ENCODE measurements at regions not wholly inside any gene's neighbourhood (a gene's known extent, or its start where the extent isn't known, plus 50 kb on each side); places are given as distances from the start of the nearest gene placed in this dataset.

DNA sequence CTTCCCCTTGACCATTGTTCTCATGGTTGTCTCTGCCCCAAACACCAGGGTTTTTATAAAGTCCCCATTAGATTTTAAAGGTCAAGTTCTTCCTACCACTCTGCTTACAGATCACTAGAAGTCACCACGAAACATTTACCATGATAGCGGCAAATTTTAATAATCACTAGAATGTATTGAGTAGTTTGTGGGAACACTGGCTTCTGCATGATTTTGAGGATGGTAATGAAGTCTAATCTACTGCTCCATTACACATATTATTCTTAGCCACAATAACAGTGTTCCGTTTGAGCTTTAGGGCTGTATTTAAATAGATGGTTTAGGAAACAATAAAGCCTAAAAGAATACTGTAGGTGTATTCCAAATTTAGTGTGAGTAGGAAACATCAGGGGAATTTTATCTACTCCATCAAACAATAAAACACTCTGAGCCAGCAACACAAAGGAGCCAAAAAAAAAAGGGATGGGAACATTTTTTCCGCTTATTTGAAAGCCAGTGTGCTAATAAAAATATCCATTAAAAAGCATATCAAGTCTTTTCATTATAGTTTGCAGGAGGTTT lies 49.7 kb downstream of the KLF12 start:
- H3K4me3 ChIP-seq (ENCODE audit: low read depth, low read length) = no peak overlapping the region
- no peak overlapping the region for H3K27ac ChIP-seq
- no peak overlapping the region for H2AFZ ChIP-seq
- no peaks in the 10 kb centered on the region for H3K36me3 ChIP-seq (ENCODE audit: control insufficient read depth, insufficient read depth, low read length)
- no peaks in the 10 kb centered on the region for H3K4me1 ChIP-seq
- H3K27me3 ChIP-seq (ENCODE audit: control insufficient read depth, insufficient read depth, low read length) = no peaks in the 10 kb centered on the region
- no peaks in the 10 kb centered on the region for H3K9me3 ChIP-seq (ENCODE audit: control insufficient read depth, low read length)
- H3K4me2 ChIP-seq (ENCODE audit: low read length) = no peak overlapping the region
- H3K9ac ChIP-seq = no peak overlapping the region
- no peaks in the 10 kb centered on the region for H3K79me2 ChIP-seq
- TF ChIP-seq, protein P1, sequence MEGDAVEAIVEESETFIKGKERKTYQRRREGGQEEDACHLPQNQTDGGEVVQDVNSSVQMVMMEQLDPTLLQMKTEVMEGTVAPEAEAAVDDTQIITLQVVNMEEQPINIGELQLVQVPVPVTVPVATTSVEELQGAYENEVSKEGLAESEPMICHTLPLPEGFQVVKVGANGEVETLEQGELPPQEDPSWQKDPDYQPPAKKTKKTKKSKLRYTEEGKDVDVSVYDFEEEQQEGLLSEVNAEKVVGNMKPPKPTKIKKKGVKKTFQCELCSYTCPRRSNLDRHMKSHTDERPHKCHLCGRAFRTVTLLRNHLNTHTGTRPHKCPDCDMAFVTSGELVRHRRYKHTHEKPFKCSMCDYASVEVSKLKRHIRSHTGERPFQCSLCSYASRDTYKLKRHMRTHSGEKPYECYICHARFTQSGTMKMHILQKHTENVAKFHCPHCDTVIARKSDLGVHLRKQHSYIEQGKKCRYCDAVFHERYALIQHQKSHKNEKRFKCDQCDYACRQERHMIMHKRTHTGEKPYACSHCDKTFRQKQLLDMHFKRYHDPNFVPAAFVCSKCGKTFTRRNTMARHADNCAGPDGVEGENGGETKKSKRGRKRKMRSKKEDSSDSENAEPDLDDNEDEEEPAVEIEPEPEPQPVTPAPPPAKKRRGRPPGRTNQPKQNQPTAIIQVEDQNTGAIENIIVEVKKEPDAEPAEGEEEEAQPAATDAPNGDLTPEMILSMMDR (IDR thresholded peaks at IDR 0.05) = no peak

DNA sequence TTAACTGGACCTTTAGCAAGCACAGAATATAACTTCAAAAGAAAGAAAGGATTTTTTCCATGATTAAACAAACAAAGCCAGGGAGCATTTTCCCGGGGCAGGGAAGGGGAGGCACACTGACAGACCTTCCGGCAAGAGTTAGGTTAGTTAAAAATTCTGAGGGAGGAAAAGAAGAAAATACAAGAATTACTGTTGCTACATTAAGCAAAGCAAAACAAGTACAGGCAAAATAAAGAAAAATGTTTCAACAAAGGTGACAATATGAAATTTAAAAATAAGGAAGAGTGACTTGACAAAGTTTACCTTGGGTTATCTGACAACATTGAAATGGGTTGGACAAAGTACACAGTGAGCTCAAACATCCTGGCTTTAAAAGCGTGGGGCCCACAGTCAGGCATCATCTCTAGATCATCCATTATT lies 51.5 kb downstream of the KLF12 start:
- no peak overlapping the region for H3K27ac ChIP-seq
- no peaks in the 10 kb centered on the region for H3K36me3 ChIP-seq (ENCODE audit: control insufficient read depth, insufficient read depth, low read length)
- no peaks in the 10 kb centered on the region for H3K4me1 ChIP-seq
- H3K4me2 ChIP-seq (ENCODE audit: low read length) = no peak overlapping the region
- no peaks in the 10 kb centered on the region for H3K9me3 ChIP-seq (ENCODE audit: control insufficient read depth, low read length)
- no peak overlapping the region for H2AFZ ChIP-seq
- no peak overlapping the region for H3K9ac ChIP-seq
- H3K27me3 ChIP-seq (ENCODE audit: control insufficient read depth, insufficient read depth, low read length) = no peaks in the 10 kb centered on the region
- TF ChIP-seq, protein P1 (IDR thresholded peaks at IDR 0.05) = no peak
- H3K4me3 ChIP-seq (ENCODE audit: low read depth, low read length) = no peak overlapping the region
- H3K79me2 ChIP-seq = no peaks in the 10 kb centered on the region

DNA sequence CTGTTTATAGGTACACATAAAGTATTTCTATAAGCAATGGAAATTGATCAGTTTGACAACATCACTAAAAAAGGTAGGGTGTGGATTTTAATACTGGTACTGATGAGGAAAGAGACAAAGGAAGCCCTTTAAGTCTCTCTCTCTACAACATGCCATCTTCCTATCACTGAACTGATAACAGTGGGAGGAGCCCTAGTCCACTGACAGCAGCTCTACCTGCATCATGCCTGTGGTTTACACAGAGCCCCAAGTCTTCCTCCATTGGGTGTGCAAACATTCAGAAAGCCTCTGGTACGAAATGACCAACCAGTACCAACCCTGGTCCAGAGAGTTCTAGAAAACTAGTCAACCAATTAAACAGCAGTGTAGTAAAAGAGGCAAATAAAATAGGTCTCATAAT lies 53.4 kb downstream of the KLF12 start:
- H3K79me2 ChIP-seq = no peaks in the 10 kb centered on the region
- TF ChIP-seq, protein P1 (IDR thresholded peaks at IDR 0.05) = no peak
- H3K27ac ChIP-seq = no peak overlapping the region
- no peak overlapping the region for H3K4me3 ChIP-seq (ENCODE audit: low read depth, low read length)
- no peak overlapping the region for H2AFZ ChIP-seq
- no peaks in the 10 kb centered on the region for H3K27me3 ChIP-seq (ENCODE audit: control insufficient read depth, insufficient read depth, low read length)
- H3K9ac ChIP-seq = no peak overlapping the region
- H3K36me3 ChIP-seq (ENCODE audit: control insufficient read depth, insufficient read depth, low read length) = no peaks in the 10 kb centered on the region
- H3K9me3 ChIP-seq (ENCODE audit: control insufficient read depth, low read length) = no peaks in the 10 kb centered on the region
- no peaks in the 10 kb centered on the region for H3K4me1 ChIP-seq
- H3K4me2 ChIP-seq (ENCODE audit: low read length) = no peak overlapping the region

DNA sequence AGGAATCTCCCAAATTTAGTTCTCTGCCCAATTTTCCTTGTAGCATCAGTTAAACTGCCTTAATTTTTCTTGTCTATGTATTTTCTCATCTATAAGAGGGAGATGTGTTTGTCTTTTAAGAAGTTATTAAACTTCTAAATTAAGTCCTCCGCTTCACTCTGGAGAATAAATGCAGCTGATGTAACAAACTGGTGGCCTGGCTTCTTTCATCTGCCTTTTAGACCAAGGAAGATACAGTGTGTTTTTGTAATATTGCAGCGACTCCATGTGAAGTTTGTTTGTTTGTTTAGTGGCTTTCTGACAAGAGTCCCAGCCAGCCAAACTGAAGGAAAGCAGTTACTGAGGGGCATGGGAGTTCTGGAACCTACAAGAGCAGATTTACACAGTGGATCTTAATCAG lies 56.4 kb downstream of the KLF12 start:
- H3K9me3 ChIP-seq (ENCODE audit: control insufficient read depth, low read length) = no peaks in the 10 kb centered on the region
- no peak overlapping the region for H3K4me3 ChIP-seq (ENCODE audit: low read depth, low read length)
- H2AFZ ChIP-seq = no peak overlapping the region
- no peak overlapping the region for H3K4me2 ChIP-seq (ENCODE audit: low read length)
- H3K4me1 ChIP-seq = no peaks in the 10 kb centered on the region
- H3K27ac ChIP-seq = no peak overlapping the region
- TF ChIP-seq, protein P1 (IDR thresholded peaks at IDR 0.05) = no peak
- H3K79me2 ChIP-seq = no peaks in the 10 kb centered on the region
- H3K27me3 ChIP-seq (ENCODE audit: control insufficient read depth, insufficient read depth, low read length) = no peaks in the 10 kb centered on the region
- no peak overlapping the region for H3K9ac ChIP-seq
- no peaks in the 10 kb centered on the region for H3K36me3 ChIP-seq (ENCODE audit: control insufficient read depth, insufficient read depth, low read length)

DNA sequence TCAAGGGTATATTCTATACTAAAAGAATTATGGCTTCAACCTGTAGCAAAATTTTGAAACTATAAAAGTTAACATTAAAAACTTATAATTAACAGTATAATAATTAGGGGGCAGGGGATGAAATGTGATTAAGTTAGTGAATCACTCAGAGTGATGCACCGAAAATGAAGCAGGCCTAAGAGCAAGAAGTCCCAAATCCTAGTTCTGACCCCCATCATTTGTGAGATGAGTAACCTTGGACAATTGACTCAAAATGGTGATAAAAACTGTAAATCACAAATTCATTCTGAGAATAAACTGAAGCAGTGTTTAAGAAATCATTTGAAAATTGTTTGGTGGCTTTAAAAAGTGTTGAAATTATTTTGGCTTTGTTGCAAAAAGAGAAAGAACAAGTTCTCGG lies 56.8 kb downstream of the KLF12 start:
- no peak overlapping the region for H3K27ac ChIP-seq
- no peak overlapping the region for H3K9ac ChIP-seq
- no peaks in the 10 kb centered on the region for H3K36me3 ChIP-seq (ENCODE audit: control insufficient read depth, insufficient read depth, low read length)
- no peaks in the 10 kb centered on the region for H3K9me3 ChIP-seq (ENCODE audit: control insufficient read depth, low read length)
- no peaks in the 10 kb centered on the region for H3K4me1 ChIP-seq
- H3K4me3 ChIP-seq (ENCODE audit: low read depth, low read length) = no peak overlapping the region
- no peaks in the 10 kb centered on the region for H3K27me3 ChIP-seq (ENCODE audit: control insufficient read depth, insufficient read depth, low read length)
- no peak overlapping the region for H3K4me2 ChIP-seq (ENCODE audit: low read length)
- TF ChIP-seq, protein P1 (IDR thresholded peaks at IDR 0.05) = no peak
- no peak overlapping the region for H2AFZ ChIP-seq
- H3K79me2 ChIP-seq = no peaks in the 10 kb centered on the region
